Adipocyte (in vitro differentiated cells): ENCODE measurements at regions not wholly inside any gene's neighbourhood (a gene's known extent, or its start where the extent isn't known, plus 50 kb on each side); places are given as distances from the start of the nearest gene placed in this dataset.

ENCODE experiments used
- DNase-seq: peaks from one replicate; pipeline ENCODE4 v3.0.0-alpha.2; 2015; ENCODE audit warnings: low read depth
- H3K27me3 ChIP-seq: replicated peaks from 2 replicates; pipeline ENCODE4 v1.7.0; 2013; ENCODE audit warnings: mild to moderate bottlenecking, low read length, moderate library complexity; ENCODE audit not compliant: control insufficient read depth, insufficient read depth
- H3K36me3 ChIP-seq: 2 replicates; pipeline ENCODE4 v1.7.0; 2013; ENCODE audit warnings: low read length, mild to moderate bottlenecking, moderate library complexity; ENCODE audit not compliant: control insufficient read depth, insufficient read depth, severe bottlenecking
- H3K4me1 ChIP-seq: 2 replicates; pipeline ENCODE4 v1.7.0; 2013; ENCODE audit warnings: mild to moderate bottlenecking, low read length, moderate library complexity; ENCODE audit not compliant: control insufficient read depth, insufficient read depth
- H3K4me3 ChIP-seq: 2 replicates; pipeline ENCODE4 v1.7.0; 2013; ENCODE audit warnings: mild to moderate bottlenecking, low read length, moderate library complexity
- H3K9ac ChIP-seq: 2 replicates; pipeline ENCODE4 v1.7.0; 2013; ENCODE audit warnings: mild to moderate bottlenecking, low read length, moderate library complexity
- H3K9me3 ChIP-seq: 2 replicates; pipeline ENCODE4 v1.7.0; 2013; ENCODE audit warnings: mild to moderate bottlenecking, low read length, moderate library complexity; ENCODE audit not compliant: control insufficient read depth

DNA sequence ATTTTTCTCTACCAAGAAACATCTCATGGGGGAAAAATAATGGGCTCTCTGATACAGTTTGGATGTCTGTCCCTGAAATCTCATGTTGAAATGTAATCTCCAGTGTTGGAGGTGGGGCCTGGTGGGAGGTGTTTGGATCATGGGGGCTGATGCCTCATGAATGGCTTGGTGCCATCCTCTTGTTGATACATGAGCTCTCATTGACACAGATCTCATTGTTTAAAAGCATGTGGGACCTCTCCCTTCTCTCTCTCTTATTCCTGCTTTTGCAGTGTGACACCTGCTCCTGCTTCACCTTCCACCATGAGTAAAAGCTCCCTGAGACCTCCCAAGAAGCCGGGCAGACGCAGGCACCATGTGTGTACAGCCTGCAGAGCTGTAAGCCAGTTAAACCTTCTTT is 332.5 kb upstream of the NRIP1 start:
- peaks cover 17% of the 10 kb centered on the region for H3K4me1 ChIP-seq
- H3K27me3 ChIP-seq: no peaks in the 10 kb centered on the region
- H3K4me3 ChIP-seq: no peak overlapping the region
- no peaks in the 10 kb centered on the region for H3K36me3 ChIP-seq
- no peaks in the 10 kb centered on the region for H3K9me3 ChIP-seq
- no peak for DNase-seq
- H3K9ac ChIP-seq: no peak overlapping the region

- H3K9ac ChIP-seq: no peak overlapping the region
- H3K4me1 ChIP-seq: peaks cover 17% of the 10 kb centered on the region
- H3K27me3 ChIP-seq: no peaks in the 10 kb centered on the region
- no peaks in the 10 kb centered on the region for H3K36me3 ChIP-seq
- H3K9me3 ChIP-seq: peaks cover 4% of the 10 kb centered on the region
- no peak overlapping the region for H3K4me3 ChIP-seq
- DNase-seq: no peak
These were observed 328.9 kb upstream of the USP25 start for GRCh38 chr21:15400905-15401304.

GRCh38 chr21:15401331-15401730 is 328.5 kb upstream of the USP25 start:
- Histone ChIP-seq H3K36me3 (no peaks in the 10 kb centered on the region), H3K4me3 (no peak overlapping the region), H3K9ac (no peak overlapping the region), H3K27me3 (no peaks in the 10 kb centered on the region), H3K9me3 (peaks cover 4% of the 10 kb centered on the region), H3K4me1 (peaks cover 17% of the 10 kb centered on the region)
- DNase-seq: no peak

GRCh38 chr21:15405214-15405613 is 324.6 kb upstream of the USP25 start:
- Histone ChIP-seq H3K4me3 (no peak overlapping the region), H3K9ac (no peak overlapping the region), H3K4me1 (no peaks in the 10 kb centered on the region), H3K9me3 (peaks cover 4% of the 10 kb centered on the region), H3K27me3 (no peaks in the 10 kb centered on the region), H3K36me3 (no peaks in the 10 kb centered on the region)
- DNase-seq: no peak

- peaks cover 4% of the 10 kb centered on the region for H3K9me3 ChIP-seq
- no peaks in the 10 kb centered on the region for H3K4me1 ChIP-seq
- H3K27me3 ChIP-seq: no peaks in the 10 kb centered on the region
- no peaks in the 10 kb centered on the region for H3K36me3 ChIP-seq
- no peak for DNase-seq
- H3K9ac ChIP-seq: no peak overlapping the region
- no peak overlapping the region for H3K4me3 ChIP-seq
These were observed 323.0 kb upstream of the USP25 start for GRCh38 chr21:15406791-15407190.

- H3K4me3 ChIP-seq: no peak overlapping the region
- peaks cover 4% of the 10 kb centered on the region for H3K9me3 ChIP-seq
- DNase-seq: no peak
These were observed 322.2 kb upstream of the USP25 start for GRCh38 chr21:15407585-15407984.

GRCh38 chr21:15408089-15408488 is 321.7 kb upstream of the USP25 start:
- no peak for DNase-seq
- peaks cover under 1% of the 10 kb centered on the region for H3K9me3 ChIP-seq
- H3K9ac ChIP-seq: no peak overlapping the region
- H3K4me1 ChIP-seq: no peaks in the 10 kb centered on the region
- no peak overlapping the region for H3K4me3 ChIP-seq
- no peaks in the 10 kb centered on the region for H3K27me3 ChIP-seq
- no peaks in the 10 kb centered on the region for H3K36me3 ChIP-seq

More at GRCh38 chr21:15407585-15407984, 322.2 kb upstream of the USP25 start:
- Histone ChIP-seq H3K9ac (no peak overlapping the region), H3K4me1 (no peaks in the 10 kb centered on the region), H3K27me3 (no peaks in the 10 kb centered on the region), H3K36me3 (no peaks in the 10 kb centered on the region)

DNA sequence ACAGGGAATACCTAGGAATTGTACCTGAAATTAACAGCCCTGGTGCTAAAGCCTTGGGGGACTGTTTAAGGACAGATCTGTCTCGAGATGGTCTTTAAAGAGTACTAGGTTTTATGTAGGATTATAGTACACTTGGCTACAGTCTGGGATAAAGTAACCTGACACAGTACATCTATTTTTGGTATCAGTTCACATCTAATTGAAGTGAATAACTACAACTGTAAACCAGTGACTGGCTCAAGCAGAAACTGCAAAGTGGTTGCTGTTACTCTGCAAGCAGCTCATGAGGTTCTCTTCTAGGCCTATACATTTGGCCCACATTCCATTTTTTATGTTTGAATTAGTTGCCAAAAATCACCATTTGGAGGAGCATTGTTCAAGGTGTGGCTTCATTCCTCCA is 320.8 kb upstream of the USP25 start:
- no peak for DNase-seq
- Histone ChIP-seq H3K9ac (no peak overlapping the region), H3K9me3 (no peaks in the 10 kb centered on the region), H3K4me3 (no peak overlapping the region), H3K27me3 (no peaks in the 10 kb centered on the region), H3K36me3 (no peaks in the 10 kb centered on the region), H3K4me1 (peaks cover 8% of the 10 kb centered on the region)

DNA sequence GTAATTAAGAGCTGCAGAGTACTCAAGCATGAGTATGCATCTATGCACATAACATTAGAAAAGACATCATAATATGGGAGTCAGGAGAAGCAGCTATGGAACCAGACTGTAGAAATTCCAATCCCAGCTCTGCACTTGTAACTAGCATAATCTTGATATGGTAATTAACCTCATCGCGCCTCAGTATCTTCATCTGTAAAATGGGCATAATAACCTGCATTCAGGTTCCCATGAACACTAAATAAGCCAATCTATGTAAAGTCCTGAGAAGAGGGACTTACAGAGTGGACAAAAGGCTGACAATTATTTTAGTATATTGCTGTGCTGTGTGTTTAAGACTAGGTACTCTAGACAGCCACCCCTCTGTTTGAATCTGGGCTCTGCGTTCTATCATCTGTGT is 318.9 kb upstream of the USP25 start:
- peaks cover 24% of the 10 kb centered on the region for H3K4me1 ChIP-seq
- no peaks in the 10 kb centered on the region for H3K36me3 ChIP-seq
- DNase-seq: no peak
- H3K9me3 ChIP-seq: no peaks in the 10 kb centered on the region
- H3K27me3 ChIP-seq: no peaks in the 10 kb centered on the region
- no peak overlapping the region for H3K9ac ChIP-seq
- no peak overlapping the region for H3K4me3 ChIP-seq

DNA sequence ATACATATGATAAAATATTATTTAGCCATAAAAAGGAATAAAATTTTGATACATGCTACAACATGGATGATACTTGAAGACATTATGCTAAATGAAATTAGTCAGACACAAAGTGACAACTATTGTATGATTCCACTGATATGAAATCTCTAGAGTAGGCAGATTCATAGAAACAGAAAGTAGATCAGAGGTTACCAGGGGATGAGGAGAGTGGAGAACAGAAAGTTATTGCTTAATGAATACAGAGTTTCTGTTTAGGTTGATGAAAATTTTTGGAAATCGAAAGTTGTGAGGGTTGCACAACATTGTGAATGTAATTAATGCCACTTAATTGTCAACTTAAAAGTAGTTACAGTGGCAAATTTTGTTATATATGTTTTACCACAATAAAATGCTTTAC is 315.7 kb upstream of the USP25 start:
- no peak for DNase-seq
- H3K9me3 ChIP-seq: no peaks in the 10 kb centered on the region
- H3K9ac ChIP-seq: no peak overlapping the region
- H3K4me3 ChIP-seq: no peak overlapping the region
- no peaks in the 10 kb centered on the region for H3K36me3 ChIP-seq
- H3K4me1 ChIP-seq: peaks cover 40% of the 10 kb centered on the region
- no peaks in the 10 kb centered on the region for H3K27me3 ChIP-seq

DNA sequence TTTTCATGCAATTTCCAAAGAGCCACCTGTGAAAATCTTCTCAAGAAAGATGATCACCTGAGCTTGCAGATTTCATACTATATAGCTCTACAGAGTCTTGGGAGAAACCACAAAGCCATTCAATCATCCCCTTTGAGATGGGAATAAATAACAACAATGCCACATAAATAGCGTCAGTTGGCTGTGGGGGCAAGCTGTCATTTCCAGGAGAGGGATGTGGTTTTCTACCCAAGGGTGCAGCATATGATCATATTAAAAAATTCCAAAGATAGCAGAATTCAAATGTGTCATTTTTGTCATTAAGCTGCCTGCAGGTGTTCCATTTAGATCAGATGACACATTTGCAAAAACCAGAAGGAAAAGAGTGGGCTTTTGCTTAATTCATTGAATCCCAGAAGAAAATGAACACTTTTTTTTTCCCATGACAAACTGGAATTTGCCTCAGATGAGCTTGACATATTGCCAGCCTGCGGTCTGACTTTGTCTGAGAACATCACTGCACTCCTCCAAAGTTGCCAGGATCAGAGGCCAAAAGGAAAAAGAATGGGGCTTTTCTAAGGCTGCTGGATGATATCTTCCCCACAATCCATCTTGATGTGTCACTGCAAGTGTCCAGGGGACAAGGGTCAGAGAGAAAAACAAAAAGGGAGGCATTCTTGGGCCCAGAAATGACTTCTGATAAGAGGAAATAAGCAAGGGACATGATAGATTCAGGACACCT is 314.1 kb upstream of the USP25 start:
- no peaks in the 10 kb centered on the region for H3K36me3 ChIP-seq
- H3K27me3 ChIP-seq: no peaks in the 10 kb centered on the region
- peaks cover 40% of the 10 kb centered on the region for H3K4me1 ChIP-seq
- H3K4me3 ChIP-seq: no peak overlapping the region
- H3K9ac ChIP-seq: no peak overlapping the region
- no peak for DNase-seq
- no peaks in the 10 kb centered on the region for H3K9me3 ChIP-seq

DNA sequence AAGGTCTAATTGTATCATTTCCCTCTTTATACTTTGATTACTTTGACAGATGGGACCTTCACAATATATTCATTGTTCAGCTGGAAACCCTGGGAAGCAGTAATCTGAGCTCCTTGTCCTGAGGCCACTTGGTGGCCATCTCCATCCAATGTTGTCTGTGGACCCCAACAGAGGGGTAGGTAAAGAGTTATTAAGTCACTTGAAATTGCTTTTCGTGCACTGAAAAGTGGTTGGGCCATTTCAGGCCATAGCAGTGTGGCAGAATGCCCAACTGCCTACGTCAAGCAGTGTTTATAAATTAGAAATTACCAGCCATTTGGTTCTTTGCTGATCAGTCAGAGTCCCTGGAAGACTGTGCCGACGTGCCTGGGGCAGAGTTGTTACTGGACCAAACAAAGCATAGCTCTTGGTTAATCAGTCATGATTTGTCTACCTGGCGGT is 308.3 kb upstream of the USP25 start:
- Histone ChIP-seq H3K36me3 (no peaks in the 10 kb centered on the region), H3K4me1 (peaks cover 21% of the 10 kb centered on the region), H3K4me3 (no peak overlapping the region), H3K27me3 (no peaks in the 10 kb centered on the region), H3K9ac (no peak overlapping the region), H3K9me3 (no peaks in the 10 kb centered on the region)
- DNase-seq: no peak
